HCT116 (cell line): ENCODE measurements at regions not wholly inside any gene's neighbourhood (a gene's known extent, or its start where the extent isn't known, plus 50 kb on each side); places are given as distances from the start of the nearest gene placed in this dataset.

Experiments
- ATAC-seq: fragments of 200-7000 bp; cut with Tn5 transposase; 2 replicates; pipeline ENCODE4 v1.9.1; 2020; ENCODE audit warnings: mild to moderate bottlenecking, moderate library complexity
- BruUV-seq: library from RNA; stranded (reverse); fragments of 400-500 nt; replicated peaks from 2 replicates; lab custom pipeline; 2021; lab: Mats Ljungman, UMichigan
- CTCF ChIA-PET: fragments of 300-600 bp; sonication (Branson Sonifier 250); formaldehyde crosslinking; loops from one replicate; lab custom pipeline; 2021; ENCODE audit warnings: antibody characterized with exemption; lab: Charles Lee
- POLR2A ChIA-PET: fragments of 300-600, 350-600 bp; sonication (Branson Sonifier 250); formaldehyde crosslinking; loops from one replicate; lab custom pipeline; 2021; ENCODE audit warnings: antibody characterized with exemption; lab: Charles Lee
- RAD21 ChIA-PET, 2 experiments: fragments of 300-600 bp; sonication (Branson Sonifier 250); formaldehyde crosslinking; loops; one replicate each; lab custom pipeline; 2023; ENCODE audit warnings: low total read pairs in 2 of 2; ENCODE audit not compliant: uncharacterized antibody in 2 of 2, unreplicated experiment in 2 of 2, low non-redundant PET in 1 of 2; lab: Charles Lee
- DNase-seq: peaks from one replicate; pipeline ENCODE4 v3.0.0-alpha.2; 2010; ENCODE audit warnings: low read depth, low spot score
- H2AFZ ChIP-seq: fragments of 200-600 bp; shearing (Covaris generic), sonication (generic); 2 replicates; pipeline ENCODE4 v1.6.1; 2017; ENCODE audit warnings: low read depth, mixed run types, mixed read lengths, antibody characterized with exemption, low read length; ENCODE audit not compliant: poor library complexity, severe bottlenecking
- H3K27ac ChIP-seq: 2 replicates; pipeline ENCODE4 v1.5.1; 2012; ENCODE audit warnings: low read depth, low read length
- H3K27me3 ChIP-seq: fragments of 200-600 bp; sonication (generic); 2 replicates; pipeline ENCODE4 v1.6.1; 2016; ENCODE audit warnings: mixed run types, low read length, mixed read lengths; ENCODE audit not compliant: insufficient read depth
- H3K36me3 ChIP-seq, 2 experiments: fragments of 200-500 bp in 1 of 2; fragments of 200-600 bp in 1 of 2; sonication (Bioruptor generic) in 1 of 2; sonication (generic) in 1 of 2; 2 replicates each; pipeline versions ENCODE4 v1.5.1 to v1.6.1; 2014 to 2016; ENCODE audit warnings: low read length in 2 of 2, inconsistent platforms in 1 of 2, mixed read lengths in 1 of 2, mixed run types in 1 of 2; ENCODE audit not compliant: insufficient read depth in 2 of 2, control insufficient read depth in 1 of 2
- H3K4me1 ChIP-seq, 2 experiments: fragments of 200-600 bp in 1 of 2; sonication (generic) in 1 of 2; 2 replicates each; pipeline versions ENCODE4 v1.5.1 to v1.6.1; 2012 to 2017; ENCODE audit warnings: low read length in 2 of 2, inconsistent platforms in 1 of 2, mild to moderate bottlenecking in 1 of 2, mixed read lengths in 1 of 2, mixed run types in 1 of 2, moderate library complexity in 1 of 2; ENCODE audit not compliant: insufficient read depth in 2 of 2, control insufficient read depth in 1 of 2
- H3K4me2 ChIP-seq: fragments of 200-600 bp; sonication (generic); 2 replicates; pipeline ENCODE4 v1.6.1; 2017; ENCODE audit warnings: mixed run types, low read length, mixed read lengths
- H3K4me3 ChIP-seq, 2 experiments: fragments of 200-600 bp in 1 of 2; sonication (generic) in 1 of 2; replicated peaks in 1 of 2; 2 replicates each; pipeline ENCODE4 v1.5.1; 2011 to 2016; ENCODE audit warnings: low read length in 2 of 2, control low read depth in 1 of 2, low read depth in 1 of 2, mild to moderate bottlenecking in 1 of 2, mixed read lengths in 1 of 2, mixed run types in 1 of 2
- H3K79me2 ChIP-seq: fragments of 200-600 bp; sonication (generic); 2 replicates; pipeline ENCODE4 v1.6.1; 2017; ENCODE audit warnings: mild to moderate bottlenecking, mixed run types, low read length, moderate library complexity, mixed read lengths; ENCODE audit not compliant: insufficient read depth
- H3K9ac ChIP-seq: fragments of 200-600 bp; sonication (generic); 2 replicates; pipeline ENCODE4 v1.6.1; 2016; ENCODE audit warnings: low read length, mixed read lengths
- H3K9me2 ChIP-seq: fragments of 200-600 bp; sonication (generic), shearing (Covaris generic); 2 replicates; pipeline ENCODE4 v1.6.1; 2017; ENCODE audit warnings: mixed run types, mild to moderate bottlenecking, moderate library complexity; ENCODE audit not compliant: insufficient read depth
- H3K9me3 ChIP-seq, 2 experiments: fragments of 200-500 bp in 1 of 2; fragments of 200-600 bp in 1 of 2; sonication (Bioruptor generic) in 1 of 2; sonication (generic) in 1 of 2; 2 replicates each; pipeline ENCODE4 v1.6.1; 2014 to 2017; ENCODE audit warnings: low read length in 2 of 2, mixed read lengths in 2 of 2, inconsistent platforms in 1 of 2, low read depth in 1 of 2, mild to moderate bottlenecking in 1 of 2, mixed run types in 1 of 2, moderate library complexity in 1 of 2; ENCODE audit not compliant: control insufficient read depth in 1 of 2, insufficient read depth in 1 of 2
- H4K20me1 ChIP-seq: fragments of 200-600 bp; sonication (generic), shearing (Covaris generic); 2 replicates; pipeline ENCODE4 v1.6.1; 2017; ENCODE audit warnings: mixed run types, mild to moderate bottlenecking, moderate library complexity; ENCODE audit not compliant: insufficient read depth
- CBX3 ChIP-seq: IDR thresholded peaks from 2 replicates; pipeline ENCODE4 v1.6.1; 2012; ENCODE audit warnings: low read depth
- EGR1 ChIP-seq: IDR thresholded peaks from 2 replicates; pipeline ENCODE4 v1.6.1; 2012; ENCODE audit warnings: low read depth
- EZH2phosphoT487 ChIP-seq: fragments of 200-600 bp; IDR thresholded peaks from 2 replicates; pipeline ENCODE4 v1.6.1; 2018; ENCODE audit warnings: antibody characterized with exemption, borderline replicate concordance
- FOSL1 ChIP-seq: IDR thresholded peaks from 2 replicates; pipeline ENCODE4 v1.6.1; 2012; ENCODE audit warnings: low read depth
- POLR2A ChIP-seq: IDR thresholded peaks from 2 replicates; pipeline ENCODE4 v1.7.0; 2011; ENCODE audit warnings: borderline replicate concordance; ENCODE audit not compliant: insufficient read depth, insufficient read length; ENCODE audit errors: extremely low read depth
- RAD21 ChIP-seq: IDR thresholded peaks from 2 replicates; pipeline ENCODE4 v1.6.1; 2012; ENCODE audit warnings: low read depth, mild to moderate bottlenecking
- SIN3A ChIP-seq: IDR thresholded peaks from 2 replicates; pipeline ENCODE4 v1.6.1; 2012; ENCODE audit warnings: low read depth
- SP1 ChIP-seq: IDR thresholded peaks from 2 replicates; pipeline ENCODE4 v1.6.1; 2012; ENCODE audit warnings: low read depth
- TCF7L2 ChIP-seq: IDR thresholded peaks from 2 replicates; pipeline ENCODE4 v1.7.0; 2011; ENCODE audit warnings: borderline replicate concordance, inconsistent platforms; ENCODE audit not compliant: insufficient read depth, insufficient read length; ENCODE audit errors: extremely low read depth
- ZFX ChIP-seq: fragments of 450-650 bp; IDR thresholded peaks from 2 replicates; pipeline ENCODE4 v1.6.1; 2017
- intact Hi-C: fragments of 100-400 bp; cut with micrococcal nuclease; formaldehyde crosslinking; loops from 2 replicates; pipeline ENCODE4 v1.10.0; 2022
- TF ChIP-seq, protein P1 (sequence below): IDR thresholded peaks from 2 replicates; pipeline ENCODE4 v1.6.1; 2012; ENCODE audit warnings: low read depth
- TF ChIP-seq, protein P2 (sequence below): IDR thresholded peaks from 2 replicates; pipeline ENCODE4 v1.6.1; 2012
- TF ChIP-seq, protein P3 (sequence below), 3 experiments: fragments of 200-600 bp in 1 of 3; sonication (generic) in 1 of 3; IDR thresholded peaks in 2 of 3; conservative IDR thresholded peaks in 1 of 3; 2 replicates each; pipeline ENCODE4 v1.5.1; 2012 to 2017; ENCODE audit warnings: low read depth in 2 of 3, low read length in 2 of 3, antibody characterized with exemption in 1 of 3, borderline replicate concordance in 1 of 3, control low read depth in 1 of 3, mild to moderate bottlenecking in 1 of 3, mixed read lengths in 1 of 3, mixed run types in 1 of 3, moderate library complexity in 1 of 3; ENCODE audit not compliant: insufficient read depth in 1 of 3
- TF ChIP-seq, protein P4 (sequence below): IDR thresholded peaks from 2 replicates; pipeline ENCODE4 v1.6.1; 2011; ENCODE audit warnings: mild to moderate bottlenecking, low read length, moderate library complexity; ENCODE audit not compliant: insufficient replicate concordance; ENCODE audit errors: extremely low read depth

DNA sequence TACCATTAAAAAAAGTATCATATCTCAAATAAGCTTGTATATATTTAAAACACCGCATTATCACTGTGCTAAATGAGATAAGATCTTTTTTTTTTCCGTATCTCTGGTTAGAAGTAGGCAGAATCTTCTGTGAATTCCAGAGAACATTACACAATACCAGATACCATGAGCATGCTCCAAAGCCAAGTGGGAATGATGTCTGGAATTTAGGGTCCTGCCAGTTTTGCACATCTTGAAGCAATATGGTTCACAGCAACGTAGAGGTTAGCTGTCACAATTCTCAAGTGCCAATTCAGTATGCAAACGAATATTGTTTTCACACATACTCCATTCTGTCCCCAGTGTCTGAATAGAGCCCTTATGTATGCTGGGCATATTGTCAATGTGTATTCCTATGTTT, 127.5 kb upstream of the NEIL3 start:
- DNase-seq: no peak
- Histone ChIP-seq H3K27ac (no peak overlapping the region), H3K9me2 (no peaks in the 10 kb centered on the region), H3K36me3 (no peaks in the 10 kb centered on the region), H3K9ac (no peak overlapping the region), H3K9me3 (no peaks in the 10 kb centered on the region), H2AFZ (no peak overlapping the region), H3K27me3 (no peaks in the 10 kb centered on the region), H3K79me2 (no peaks in the 10 kb centered on the region), H3K4me1 (no peaks in the 10 kb centered on the region), H3K4me2 (no peak overlapping the region), H3K4me3 (no peak overlapping the region), H4K20me1 (no peaks in the 10 kb centered on the region)
- intact Hi-C loops: no loop called here
- ChIA-PET POLR2A (no interaction called here), CTCF (no interaction called here), RAD21 (no interaction called here)
- BruUV-seq: no TSS peak
- no peak for ATAC-seq
- TF ChIP-seq EGR1: no peak
- TF ChIP-seq EZH2phosphoT487: no peak
- TF ChIP-seq, protein P1, sequence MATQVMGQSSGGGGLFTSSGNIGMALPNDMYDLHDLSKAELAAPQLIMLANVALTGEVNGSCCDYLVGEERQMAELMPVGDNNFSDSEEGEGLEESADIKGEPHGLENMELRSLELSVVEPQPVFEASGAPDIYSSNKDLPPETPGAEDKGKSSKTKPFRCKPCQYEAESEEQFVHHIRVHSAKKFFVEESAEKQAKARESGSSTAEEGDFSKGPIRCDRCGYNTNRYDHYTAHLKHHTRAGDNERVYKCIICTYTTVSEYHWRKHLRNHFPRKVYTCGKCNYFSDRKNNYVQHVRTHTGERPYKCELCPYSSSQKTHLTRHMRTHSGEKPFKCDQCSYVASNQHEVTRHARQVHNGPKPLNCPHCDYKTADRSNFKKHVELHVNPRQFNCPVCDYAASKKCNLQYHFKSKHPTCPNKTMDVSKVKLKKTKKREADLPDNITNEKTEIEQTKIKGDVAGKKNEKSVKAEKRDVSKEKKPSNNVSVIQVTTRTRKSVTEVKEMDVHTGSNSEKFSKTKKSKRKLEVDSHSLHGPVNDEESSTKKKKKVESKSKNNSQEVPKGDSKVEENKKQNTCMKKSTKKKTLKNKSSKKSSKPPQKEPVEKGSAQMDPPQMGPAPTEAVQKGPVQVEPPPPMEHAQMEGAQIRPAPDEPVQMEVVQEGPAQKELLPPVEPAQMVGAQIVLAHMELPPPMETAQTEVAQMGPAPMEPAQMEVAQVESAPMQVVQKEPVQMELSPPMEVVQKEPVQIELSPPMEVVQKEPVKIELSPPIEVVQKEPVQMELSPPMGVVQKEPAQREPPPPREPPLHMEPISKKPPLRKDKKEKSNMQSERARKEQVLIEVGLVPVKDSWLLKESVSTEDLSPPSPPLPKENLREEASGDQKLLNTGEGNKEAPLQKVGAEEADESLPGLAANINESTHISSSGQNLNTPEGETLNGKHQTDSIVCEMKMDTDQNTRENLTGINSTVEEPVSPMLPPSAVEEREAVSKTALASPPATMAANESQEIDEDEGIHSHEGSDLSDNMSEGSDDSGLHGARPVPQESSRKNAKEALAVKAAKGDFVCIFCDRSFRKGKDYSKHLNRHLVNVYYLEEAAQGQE: no peak
- TF ChIP-seq CBX3: no peak
- TF ChIP-seq, protein P2, sequence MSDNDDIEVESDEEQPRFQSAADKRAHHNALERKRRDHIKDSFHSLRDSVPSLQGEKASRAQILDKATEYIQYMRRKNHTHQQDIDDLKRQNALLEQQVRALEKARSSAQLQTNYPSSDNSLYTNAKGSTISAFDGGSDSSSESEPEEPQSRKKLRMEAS: no peak
- no peak for TF ChIP-seq TCF7L2
- no peak for TF ChIP-seq SIN3A
- no peak for TF ChIP-seq RAD21
- TF ChIP-seq SP1: no peak
- no peak for TF ChIP-seq FOSL1
- TF ChIP-seq, protein P3, sequence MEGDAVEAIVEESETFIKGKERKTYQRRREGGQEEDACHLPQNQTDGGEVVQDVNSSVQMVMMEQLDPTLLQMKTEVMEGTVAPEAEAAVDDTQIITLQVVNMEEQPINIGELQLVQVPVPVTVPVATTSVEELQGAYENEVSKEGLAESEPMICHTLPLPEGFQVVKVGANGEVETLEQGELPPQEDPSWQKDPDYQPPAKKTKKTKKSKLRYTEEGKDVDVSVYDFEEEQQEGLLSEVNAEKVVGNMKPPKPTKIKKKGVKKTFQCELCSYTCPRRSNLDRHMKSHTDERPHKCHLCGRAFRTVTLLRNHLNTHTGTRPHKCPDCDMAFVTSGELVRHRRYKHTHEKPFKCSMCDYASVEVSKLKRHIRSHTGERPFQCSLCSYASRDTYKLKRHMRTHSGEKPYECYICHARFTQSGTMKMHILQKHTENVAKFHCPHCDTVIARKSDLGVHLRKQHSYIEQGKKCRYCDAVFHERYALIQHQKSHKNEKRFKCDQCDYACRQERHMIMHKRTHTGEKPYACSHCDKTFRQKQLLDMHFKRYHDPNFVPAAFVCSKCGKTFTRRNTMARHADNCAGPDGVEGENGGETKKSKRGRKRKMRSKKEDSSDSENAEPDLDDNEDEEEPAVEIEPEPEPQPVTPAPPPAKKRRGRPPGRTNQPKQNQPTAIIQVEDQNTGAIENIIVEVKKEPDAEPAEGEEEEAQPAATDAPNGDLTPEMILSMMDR (IDR thresholded peaks at IDR 0.05 in 2 of 3, conservative IDR thresholded peaks at IDR 0.05 in 1 of 3; ENCODE audit: borderline replicate concordance in 1 of 3, insufficient read depth in 1 of 3, low read depth in 2 of 3, low read length in 2 of 3): no peak
- no peak for TF ChIP-seq ZFX
- TF ChIP-seq, protein P4, sequence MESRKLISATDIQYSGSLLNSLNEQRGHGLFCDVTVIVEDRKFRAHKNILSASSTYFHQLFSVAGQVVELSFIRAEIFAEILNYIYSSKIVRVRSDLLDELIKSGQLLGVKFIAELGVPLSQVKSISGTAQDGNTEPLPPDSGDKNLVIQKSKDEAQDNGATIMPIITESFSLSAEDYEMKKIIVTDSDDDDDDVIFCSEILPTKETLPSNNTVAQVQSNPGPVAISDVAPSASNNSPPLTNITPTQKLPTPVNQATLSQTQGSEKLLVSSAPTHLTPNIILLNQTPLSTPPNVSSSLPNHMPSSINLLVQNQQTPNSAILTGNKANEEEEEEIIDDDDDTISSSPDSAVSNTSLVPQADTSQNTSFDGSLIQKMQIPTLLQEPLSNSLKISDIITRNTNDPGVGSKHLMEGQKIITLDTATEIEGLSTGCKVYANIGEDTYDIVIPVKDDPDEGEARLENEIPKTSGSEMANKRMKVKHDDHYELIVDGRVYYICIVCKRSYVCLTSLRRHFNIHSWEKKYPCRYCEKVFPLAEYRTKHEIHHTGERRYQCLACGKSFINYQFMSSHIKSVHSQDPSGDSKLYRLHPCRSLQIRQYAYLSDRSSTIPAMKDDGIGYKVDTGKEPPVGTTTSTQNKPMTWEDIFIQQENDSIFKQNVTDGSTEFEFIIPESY: no peak
- TF ChIP-seq POLR2A: no peak
